ENCODE measurements at regions not wholly inside any gene's neighbourhood (a gene's known extent, or its start where the extent isn't known, plus 50 kb on each side); places are given as distances from the start of the nearest gene placed in this dataset.

DNA sequence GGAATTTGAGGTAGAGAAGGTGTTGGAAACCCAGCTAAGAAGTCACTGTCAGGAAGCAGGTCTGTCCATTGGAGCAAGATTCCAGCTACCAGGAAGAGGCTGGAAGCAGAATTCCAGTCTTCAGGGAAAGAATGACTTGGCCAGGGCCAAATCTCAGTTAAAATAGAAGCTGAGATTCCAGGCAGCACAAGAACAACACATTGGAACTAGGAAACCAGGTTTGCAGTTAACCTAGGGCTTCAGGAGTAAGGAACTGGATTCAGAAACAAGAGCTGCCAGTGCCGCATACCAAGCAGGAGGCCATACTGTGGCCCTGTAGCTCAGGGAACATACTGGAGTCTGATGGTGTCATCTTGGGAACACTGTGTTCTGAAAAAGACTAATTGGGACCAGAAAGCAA is 73.7 kb upstream of the FUCA2 start:
- no peak overlapping the region for H3K27ac ChIP-seq (replicated peaks)
- no peaks in the 10 kb centered on the region for H3K27me3 ChIP-seq (ENCODE audit: insufficient read depth, poor library complexity, severe bottlenecking)
- TF ChIP-seq, protein P1, sequence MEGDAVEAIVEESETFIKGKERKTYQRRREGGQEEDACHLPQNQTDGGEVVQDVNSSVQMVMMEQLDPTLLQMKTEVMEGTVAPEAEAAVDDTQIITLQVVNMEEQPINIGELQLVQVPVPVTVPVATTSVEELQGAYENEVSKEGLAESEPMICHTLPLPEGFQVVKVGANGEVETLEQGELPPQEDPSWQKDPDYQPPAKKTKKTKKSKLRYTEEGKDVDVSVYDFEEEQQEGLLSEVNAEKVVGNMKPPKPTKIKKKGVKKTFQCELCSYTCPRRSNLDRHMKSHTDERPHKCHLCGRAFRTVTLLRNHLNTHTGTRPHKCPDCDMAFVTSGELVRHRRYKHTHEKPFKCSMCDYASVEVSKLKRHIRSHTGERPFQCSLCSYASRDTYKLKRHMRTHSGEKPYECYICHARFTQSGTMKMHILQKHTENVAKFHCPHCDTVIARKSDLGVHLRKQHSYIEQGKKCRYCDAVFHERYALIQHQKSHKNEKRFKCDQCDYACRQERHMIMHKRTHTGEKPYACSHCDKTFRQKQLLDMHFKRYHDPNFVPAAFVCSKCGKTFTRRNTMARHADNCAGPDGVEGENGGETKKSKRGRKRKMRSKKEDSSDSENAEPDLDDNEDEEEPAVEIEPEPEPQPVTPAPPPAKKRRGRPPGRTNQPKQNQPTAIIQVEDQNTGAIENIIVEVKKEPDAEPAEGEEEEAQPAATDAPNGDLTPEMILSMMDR (IDR thresholded peaks at IDR 0.05; ENCODE audit: insufficient read depth, low read length): no peak
- TF ChIP-seq POLR2AphosphoS5 (IDR thresholded peaks at IDR 0.05; ENCODE audit: low read depth) (no peak), SPI1 (IDR thresholded peaks at IDR 0.05; ENCODE audit: borderline replicate concordance, low read depth) (no peak), GABPA (IDR thresholded peaks at IDR 0.05; ENCODE audit: low read depth) (no peak)
- TF ChIP-seq, protein P2, sequence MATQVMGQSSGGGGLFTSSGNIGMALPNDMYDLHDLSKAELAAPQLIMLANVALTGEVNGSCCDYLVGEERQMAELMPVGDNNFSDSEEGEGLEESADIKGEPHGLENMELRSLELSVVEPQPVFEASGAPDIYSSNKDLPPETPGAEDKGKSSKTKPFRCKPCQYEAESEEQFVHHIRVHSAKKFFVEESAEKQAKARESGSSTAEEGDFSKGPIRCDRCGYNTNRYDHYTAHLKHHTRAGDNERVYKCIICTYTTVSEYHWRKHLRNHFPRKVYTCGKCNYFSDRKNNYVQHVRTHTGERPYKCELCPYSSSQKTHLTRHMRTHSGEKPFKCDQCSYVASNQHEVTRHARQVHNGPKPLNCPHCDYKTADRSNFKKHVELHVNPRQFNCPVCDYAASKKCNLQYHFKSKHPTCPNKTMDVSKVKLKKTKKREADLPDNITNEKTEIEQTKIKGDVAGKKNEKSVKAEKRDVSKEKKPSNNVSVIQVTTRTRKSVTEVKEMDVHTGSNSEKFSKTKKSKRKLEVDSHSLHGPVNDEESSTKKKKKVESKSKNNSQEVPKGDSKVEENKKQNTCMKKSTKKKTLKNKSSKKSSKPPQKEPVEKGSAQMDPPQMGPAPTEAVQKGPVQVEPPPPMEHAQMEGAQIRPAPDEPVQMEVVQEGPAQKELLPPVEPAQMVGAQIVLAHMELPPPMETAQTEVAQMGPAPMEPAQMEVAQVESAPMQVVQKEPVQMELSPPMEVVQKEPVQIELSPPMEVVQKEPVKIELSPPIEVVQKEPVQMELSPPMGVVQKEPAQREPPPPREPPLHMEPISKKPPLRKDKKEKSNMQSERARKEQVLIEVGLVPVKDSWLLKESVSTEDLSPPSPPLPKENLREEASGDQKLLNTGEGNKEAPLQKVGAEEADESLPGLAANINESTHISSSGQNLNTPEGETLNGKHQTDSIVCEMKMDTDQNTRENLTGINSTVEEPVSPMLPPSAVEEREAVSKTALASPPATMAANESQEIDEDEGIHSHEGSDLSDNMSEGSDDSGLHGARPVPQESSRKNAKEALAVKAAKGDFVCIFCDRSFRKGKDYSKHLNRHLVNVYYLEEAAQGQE (IDR thresholded peaks at IDR 0.05; ENCODE audit: insufficient replicate concordance, low read depth): no peak
- no peak for DNase-seq (ENCODE audit: low read depth in 1 of 2, low spot score in 1 of 2)
- no peak overlapping the region for H3K4me3 ChIP-seq (replicated peaks; ENCODE audit: insufficient read depth, low read length)

DNA sequence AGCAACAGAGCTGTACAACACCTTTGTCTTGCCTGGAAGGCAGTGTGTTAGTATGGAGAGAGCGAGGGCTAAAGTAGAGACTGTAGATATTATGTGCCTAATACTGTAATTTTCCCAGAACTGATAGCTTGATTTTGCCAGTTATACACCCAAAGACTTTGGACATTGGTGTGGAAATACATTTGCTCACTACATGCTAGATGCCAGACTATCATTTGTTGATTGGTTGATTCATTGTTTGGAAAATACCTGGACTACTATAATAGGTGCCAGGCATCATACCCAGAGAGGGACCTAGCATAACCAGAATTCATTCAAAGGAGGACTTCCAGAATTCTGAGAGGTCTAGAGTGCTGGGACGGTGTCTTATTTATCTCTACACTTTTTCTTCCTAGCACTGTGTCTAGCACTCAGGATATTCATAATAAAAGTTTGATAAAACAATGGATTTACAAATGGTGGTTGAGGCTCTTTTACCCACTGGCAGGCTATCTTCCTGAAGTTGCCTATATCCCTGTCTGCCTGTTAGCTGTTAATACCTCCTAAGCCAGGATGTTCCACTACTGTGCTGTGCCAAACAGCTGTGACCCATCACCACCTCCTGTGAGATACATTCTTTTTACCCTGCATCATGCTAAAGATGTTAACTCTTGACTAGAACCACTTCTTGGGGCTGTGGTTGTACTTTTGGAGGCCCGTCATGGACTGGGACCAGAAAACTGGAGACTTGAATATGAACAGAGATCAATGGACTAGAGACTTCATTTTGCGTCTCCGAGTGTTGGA is 72.2 kb upstream of the FUCA2 start:
- TF ChIP-seq GABPA (IDR thresholded peaks at IDR 0.05; ENCODE audit: low read depth) (no peak), POLR2AphosphoS5 (IDR thresholded peaks at IDR 0.05; ENCODE audit: low read depth) (no peak), SPI1 (IDR thresholded peaks at IDR 0.05; ENCODE audit: borderline replicate concordance, low read depth) (no peak)
- TF ChIP-seq, protein P1 (IDR thresholded peaks at IDR 0.05; ENCODE audit: insufficient read depth, low read length): no peak
- TF ChIP-seq, protein P2 (IDR thresholded peaks at IDR 0.05; ENCODE audit: insufficient replicate concordance, low read depth): no peak
- no peaks in the 10 kb centered on the region for H3K27me3 ChIP-seq (ENCODE audit: insufficient read depth, poor library complexity, severe bottlenecking)
- H3K27ac ChIP-seq (replicated peaks): no peak overlapping the region
- no peak overlapping the region for H3K4me3 ChIP-seq (replicated peaks; ENCODE audit: insufficient read depth, low read length)
- DNase-seq (ENCODE audit: low read depth in 1 of 2, low spot score in 1 of 2): no peak

DNA sequence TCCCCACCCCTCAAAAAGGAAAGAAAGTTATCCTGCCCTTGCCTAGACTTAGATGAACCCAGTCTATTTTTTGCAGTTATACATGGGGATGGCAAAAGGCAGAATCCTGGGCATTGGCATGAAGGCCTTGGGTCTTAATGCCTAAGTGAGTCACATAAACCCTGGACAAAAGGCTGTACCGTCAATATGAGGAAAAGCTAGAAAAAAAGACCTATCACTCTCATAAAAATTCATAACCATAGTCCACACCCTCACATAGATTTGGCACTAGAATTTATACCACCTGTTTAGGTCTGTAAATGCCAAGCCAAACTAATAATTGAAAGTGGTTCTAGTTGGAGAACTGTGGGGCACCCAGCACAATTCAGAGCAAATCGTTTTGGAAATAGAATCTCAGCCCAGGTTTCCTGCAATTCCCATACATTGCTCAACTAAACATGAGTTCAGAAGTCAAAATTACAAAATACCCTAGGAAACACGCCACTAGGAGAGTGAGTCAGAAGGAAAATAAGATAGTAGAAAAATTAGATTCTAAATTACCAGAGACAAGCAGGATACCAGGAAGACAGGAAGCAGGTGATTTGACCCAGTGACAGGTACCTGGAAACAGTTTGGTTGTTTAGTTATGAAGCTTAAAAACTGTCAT is 70.4 kb upstream of the FUCA2 start:
- TF ChIP-seq, protein P1 (IDR thresholded peaks at IDR 0.05; ENCODE audit: insufficient read depth, low read length): no peak
- TF ChIP-seq, protein P2 (IDR thresholded peaks at IDR 0.05; ENCODE audit: insufficient replicate concordance, low read depth): no peak
- no peak for TF ChIP-seq POLR2AphosphoS5 (IDR thresholded peaks at IDR 0.05; ENCODE audit: low read depth)
- no peak for TF ChIP-seq GABPA (IDR thresholded peaks at IDR 0.05; ENCODE audit: low read depth)
- no peak for TF ChIP-seq SPI1 (IDR thresholded peaks at IDR 0.05; ENCODE audit: borderline replicate concordance, low read depth)
- Histone ChIP-seq H3K27ac (replicated peaks) (no peak overlapping the region), H3K4me3 (replicated peaks; ENCODE audit: insufficient read depth, low read length) (no peak overlapping the region), H3K27me3 (ENCODE audit: insufficient read depth, poor library complexity, severe bottlenecking) (no peaks in the 10 kb centered on the region)
- no peak for DNase-seq (ENCODE audit: low read depth in 1 of 2, low spot score in 1 of 2)
